ENCODE measurements at regions not wholly inside any gene's neighbourhood (a gene's known extent, or its start where the extent isn't known, plus 50 kb on each side); places are given as distances from the start of the nearest gene placed in this dataset.

- TF ChIP-seq, protein P1, sequence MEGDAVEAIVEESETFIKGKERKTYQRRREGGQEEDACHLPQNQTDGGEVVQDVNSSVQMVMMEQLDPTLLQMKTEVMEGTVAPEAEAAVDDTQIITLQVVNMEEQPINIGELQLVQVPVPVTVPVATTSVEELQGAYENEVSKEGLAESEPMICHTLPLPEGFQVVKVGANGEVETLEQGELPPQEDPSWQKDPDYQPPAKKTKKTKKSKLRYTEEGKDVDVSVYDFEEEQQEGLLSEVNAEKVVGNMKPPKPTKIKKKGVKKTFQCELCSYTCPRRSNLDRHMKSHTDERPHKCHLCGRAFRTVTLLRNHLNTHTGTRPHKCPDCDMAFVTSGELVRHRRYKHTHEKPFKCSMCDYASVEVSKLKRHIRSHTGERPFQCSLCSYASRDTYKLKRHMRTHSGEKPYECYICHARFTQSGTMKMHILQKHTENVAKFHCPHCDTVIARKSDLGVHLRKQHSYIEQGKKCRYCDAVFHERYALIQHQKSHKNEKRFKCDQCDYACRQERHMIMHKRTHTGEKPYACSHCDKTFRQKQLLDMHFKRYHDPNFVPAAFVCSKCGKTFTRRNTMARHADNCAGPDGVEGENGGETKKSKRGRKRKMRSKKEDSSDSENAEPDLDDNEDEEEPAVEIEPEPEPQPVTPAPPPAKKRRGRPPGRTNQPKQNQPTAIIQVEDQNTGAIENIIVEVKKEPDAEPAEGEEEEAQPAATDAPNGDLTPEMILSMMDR (IDR thresholded peaks at IDR 0.05) = no peak
- TF ChIP-seq POLR2A (IDR thresholded peaks at IDR 0.05) = no peak
Observed at GRCh38 chr2:173705656-173706055, 259.5 kb downstream of the SP3 start.

Measured in right lobe of liver (tissue), 4 donors.